ENCODE measurements at regions not wholly inside any gene's neighbourhood (a gene's known extent, or its start where the extent isn't known, plus 50 kb on each side); places are given as distances from the start of the nearest gene placed in this dataset.

DNA sequence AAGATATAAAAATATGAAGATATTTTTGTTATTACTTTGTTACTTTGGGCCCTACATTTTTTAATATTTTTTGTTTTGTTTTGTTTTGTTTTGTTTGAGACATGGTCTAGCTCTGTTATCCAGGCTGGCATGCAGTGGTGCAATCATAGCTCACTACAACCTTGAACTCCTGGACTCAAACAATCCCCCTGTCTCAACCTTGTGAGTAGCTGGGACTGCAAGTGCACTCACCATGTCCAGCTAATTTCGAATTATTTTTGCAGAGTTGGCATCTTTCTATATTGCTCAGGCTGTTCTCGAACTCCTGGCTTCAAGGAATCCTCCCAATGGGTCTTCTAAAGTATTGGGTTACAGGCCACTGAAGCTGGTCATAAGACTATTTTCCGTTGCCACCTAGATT lies 603.6 kb upstream of the PIK3C3 start:
- ATAC-seq (replicated peaks in 1 of 4) = no peak
- ChIA-PET CTCF (no interaction called here), POLR2A (interaction anchor here in 1 of 2 donors (1.2 kb wide), 1 partner anchor 9 kb away, joined by 3 read pairs; no protein-coding TSS in a partner anchor)
- no peaks in the 10 kb centered on the region for H3K27me3 Mint-ChIP-seq
- Histone ChIP-seq H3K4me1 (ENCODE audit: control insufficient read depth in 1 of 2, extremely low read depth in 1 of 2, insufficient read depth in 2 of 2, low read length in 2 of 2) (no peaks in the 10 kb centered on the region), H3K27me3 (replicated peaks in 1 of 2; ENCODE audit: control insufficient read depth in 2 of 2, extremely low read depth in 1 of 2, insufficient read depth in 2 of 2, low read length in 1 of 2) (no peaks in the 10 kb centered on the region), H3K9me3 (no peaks in the 10 kb centered on the region), H3K27ac (ENCODE audit: low read length) (no peak overlapping the region), H3K36me3 (ENCODE audit: control insufficient read depth in 2 of 2, extremely low read depth in 1 of 2, insufficient read depth in 1 of 2, low read length in 1 of 2) (no peaks in the 10 kb centered on the region), H3K4me3 (ENCODE audit: control insufficient read depth in 1 of 2, extremely low read depth in 1 of 2, low read length in 1 of 2) (no peak overlapping the region)
- 40% methylated on average over 2 of the region's 3 CpGs for WGBS (ENCODE audit: insufficient coverage)
- H3K27ac Mint-ChIP-seq = no peak overlapping the region
- H3K4me1 Mint-ChIP-seq = no peaks in the 10 kb centered on the region
- no peak for DNase-seq
- peaks cover 13 to 19% (median 17%) of the 10 kb centered on the region in 3 donors for H3K9me3 Mint-ChIP-seq
- H3K4me3 Mint-ChIP-seq = no peak overlapping the region
- no peaks in the 10 kb centered on the region for H3K36me3 Mint-ChIP-seq

DNA sequence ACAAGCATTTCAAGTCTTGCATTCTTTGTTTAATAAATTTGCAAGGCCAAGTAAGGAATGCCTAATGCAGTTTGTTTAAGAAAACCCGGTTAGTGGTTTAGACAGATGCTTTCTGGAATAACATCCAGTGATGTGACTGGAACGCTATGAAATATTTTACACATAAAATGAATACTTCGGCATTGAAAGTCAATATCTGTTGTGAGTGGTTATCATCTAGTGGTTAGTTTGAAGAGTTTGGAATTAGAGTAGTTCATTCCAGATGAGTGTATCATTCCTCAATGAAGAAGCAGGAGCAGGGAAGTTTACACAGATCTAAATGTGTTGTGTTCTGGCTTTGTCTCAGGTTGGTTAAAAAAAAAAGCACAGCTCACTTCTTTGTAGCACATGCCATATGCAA lies 608.0 kb upstream of the PIK3C3 start:
- no peak overlapping the region for H3K4me3 Mint-ChIP-seq
- WGBS (ENCODE audit: insufficient coverage) = no CpG with 5 or more reads among the region's 3 CpGs
- H3K4me1 Mint-ChIP-seq = no peaks in the 10 kb centered on the region
- ChIA-PET CTCF (no interaction called here), POLR2A (no interaction called here)
- H3K27ac ChIP-seq (ENCODE audit: low read length) = no peak overlapping the region
- H3K27me3 ChIP-seq (replicated peaks in 1 of 2; ENCODE audit: control insufficient read depth in 2 of 2, extremely low read depth in 1 of 2, insufficient read depth in 2 of 2, low read length in 1 of 2) = no peaks in the 10 kb centered on the region
- no peak overlapping the region for H3K4me3 ChIP-seq (ENCODE audit: control insufficient read depth in 1 of 2, extremely low read depth in 1 of 2, low read length in 1 of 2)
- no peaks in the 10 kb centered on the region for H3K27me3 Mint-ChIP-seq
- DNase-seq (no peak), ATAC-seq (replicated peaks in 1 of 4) (no peak)
- H3K36me3 ChIP-seq (ENCODE audit: control insufficient read depth in 2 of 2, extremely low read depth in 1 of 2, insufficient read depth in 1 of 2, low read length in 1 of 2) = no peaks in the 10 kb centered on the region
- no peak overlapping the region for H3K27ac Mint-ChIP-seq
- H3K9me3 ChIP-seq = no peaks in the 10 kb centered on the region
- H3K4me1 ChIP-seq (ENCODE audit: control insufficient read depth in 1 of 2, extremely low read depth in 1 of 2, insufficient read depth in 2 of 2, low read length in 2 of 2) = no peaks in the 10 kb centered on the region
- H3K9me3 Mint-ChIP-seq = peaks cover 14 to 24% (median 15%) of the 10 kb centered on the region in 3 donors
- H3K36me3 Mint-ChIP-seq = no peaks in the 10 kb centered on the region

DNA sequence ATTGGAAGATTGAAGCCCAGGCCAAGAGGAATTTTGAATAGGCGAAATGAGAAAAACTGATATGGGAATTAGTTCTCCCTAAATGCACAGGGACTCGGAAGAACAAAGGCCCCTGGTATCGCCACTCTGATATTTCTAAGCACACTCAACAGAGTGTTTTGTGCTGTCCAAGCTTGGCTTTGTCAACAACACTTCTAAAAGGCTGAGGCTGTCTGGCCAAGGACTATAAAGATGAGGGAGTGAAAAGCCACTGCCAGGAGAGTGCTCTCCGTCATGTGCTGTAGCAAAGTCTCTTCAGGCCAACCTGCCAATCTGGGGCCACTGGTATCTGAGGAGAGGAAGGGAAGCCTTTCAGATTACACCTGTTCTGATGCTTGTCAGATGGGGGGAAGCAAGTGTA lies 611.2 kb upstream of the PIK3C3 start:
- H3K36me3 Mint-ChIP-seq = no peaks in the 10 kb centered on the region
- CTCF ChIA-PET = no interaction called here
- H3K27me3 Mint-ChIP-seq = no peaks in the 10 kb centered on the region
- no peak for ATAC-seq (replicated peaks in 1 of 4)
- POLR2A ChIA-PET = no interaction called here
- H3K9me3 ChIP-seq = no peaks in the 10 kb centered on the region
- no peak overlapping the region for H3K27ac Mint-ChIP-seq
- no peaks in the 10 kb centered on the region for H3K4me1 ChIP-seq (ENCODE audit: control insufficient read depth in 1 of 2, extremely low read depth in 1 of 2, insufficient read depth in 2 of 2, low read length in 2 of 2)
- no peak overlapping the region for H3K27ac ChIP-seq (ENCODE audit: low read length)
- H3K4me3 ChIP-seq (ENCODE audit: control insufficient read depth in 1 of 2, extremely low read depth in 1 of 2, low read length in 1 of 2) = no peak overlapping the region
- no peaks in the 10 kb centered on the region for H3K4me1 Mint-ChIP-seq
- WGBS (ENCODE audit: insufficient coverage) = 100% methylated on average over 1 of the region's 4 CpGs
- H3K4me3 Mint-ChIP-seq = no peak overlapping the region
- peaks cover 23 to 26% (median 24%) of the 10 kb centered on the region in 3 donors for H3K9me3 Mint-ChIP-seq
- H3K27me3 ChIP-seq (replicated peaks in 1 of 2; ENCODE audit: control insufficient read depth in 2 of 2, extremely low read depth in 1 of 2, insufficient read depth in 2 of 2, low read length in 1 of 2) = no peaks in the 10 kb centered on the region
- H3K36me3 ChIP-seq (ENCODE audit: control insufficient read depth in 2 of 2, extremely low read depth in 1 of 2, insufficient read depth in 1 of 2, low read length in 1 of 2) = no peaks in the 10 kb centered on the region
- DNase-seq = no peak

DNA sequence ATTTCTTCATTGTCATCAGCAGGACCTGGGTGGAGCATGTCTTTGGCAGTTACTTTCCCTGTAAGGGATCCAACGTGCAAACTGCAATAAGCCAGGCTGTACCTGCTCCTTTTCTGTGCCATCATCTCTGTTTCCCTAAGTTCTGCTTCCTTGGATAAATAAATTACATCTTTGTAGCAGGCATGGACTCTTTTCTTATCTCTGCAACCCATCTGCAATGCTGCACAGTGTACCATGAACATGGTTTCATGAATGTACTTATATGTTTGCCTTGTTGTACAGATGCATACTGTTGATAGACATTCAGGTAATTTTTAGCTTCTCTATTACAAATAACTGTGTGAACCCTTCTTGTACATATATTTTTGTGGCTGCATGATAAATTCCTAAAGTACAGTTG lies 616.7 kb upstream of the PIK3C3 start:
- Mint-ChIP-seq H3K27me3 (no peaks in the 10 kb centered on the region), H3K4me1 (no peaks in the 10 kb centered on the region), H3K9me3 (peaks cover 9 to 24% (median 16%) of the 10 kb centered on the region in 3 donors), H3K36me3 (no peaks in the 10 kb centered on the region), H3K4me3 (no peak overlapping the region), H3K27ac (no peak overlapping the region)
- WGBS (ENCODE audit: insufficient coverage) = 20% methylated on average over 1 of the region's 1 CpG
- H3K4me1 ChIP-seq (ENCODE audit: control insufficient read depth in 1 of 2, extremely low read depth in 1 of 2, insufficient read depth in 2 of 2, low read length in 2 of 2) = no peaks in the 10 kb centered on the region
- H3K4me3 ChIP-seq (ENCODE audit: control insufficient read depth in 1 of 2, extremely low read depth in 1 of 2, low read length in 1 of 2) = no peak overlapping the region
- CTCF ChIA-PET = no interaction called here
- DNase-seq = no peak
- POLR2A ChIA-PET = no interaction called here
- H3K36me3 ChIP-seq (ENCODE audit: control insufficient read depth in 2 of 2, extremely low read depth in 1 of 2, insufficient read depth in 1 of 2, low read length in 1 of 2) = no peaks in the 10 kb centered on the region
- no peaks in the 10 kb centered on the region for H3K9me3 ChIP-seq
- H3K27ac ChIP-seq (ENCODE audit: low read length) = no peak overlapping the region
- no peaks in the 10 kb centered on the region for H3K27me3 ChIP-seq (replicated peaks in 1 of 2; ENCODE audit: control insufficient read depth in 2 of 2, extremely low read depth in 1 of 2, insufficient read depth in 2 of 2, low read length in 1 of 2)
- ATAC-seq (replicated peaks in 1 of 4) = no peak

DNA sequence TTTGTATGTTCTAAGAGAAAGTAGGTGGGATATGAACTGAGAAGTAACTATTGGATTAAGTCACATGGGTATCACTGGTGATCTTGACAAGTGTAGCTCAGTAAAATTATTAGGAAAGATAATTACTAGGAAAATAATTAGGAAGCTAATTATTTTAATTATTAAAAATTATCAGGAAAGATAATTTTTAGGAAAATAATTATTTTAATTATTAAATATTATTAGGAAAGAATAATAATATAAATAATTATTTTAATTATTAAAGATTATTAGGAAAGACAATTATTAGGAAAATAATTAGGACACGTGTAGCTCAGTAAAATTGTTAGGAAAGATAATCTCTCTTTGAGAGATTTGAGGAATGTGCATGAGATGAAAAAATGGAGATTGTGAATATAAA lies 623.4 kb upstream of the PIK3C3 start:
- ChIA-PET POLR2A (no interaction called here), CTCF (no interaction called here)
- DNase-seq = no peak
- no peak overlapping the region for H3K27ac Mint-ChIP-seq
- H3K36me3 Mint-ChIP-seq = no peaks in the 10 kb centered on the region
- H3K4me3 ChIP-seq (ENCODE audit: control insufficient read depth in 1 of 2, extremely low read depth in 1 of 2, low read length in 1 of 2) = no peak overlapping the region
- peaks cover 6 to 16% (median 15%) of the 10 kb centered on the region in 3 donors for H3K9me3 Mint-ChIP-seq
- no peaks in the 10 kb centered on the region for H3K27me3 ChIP-seq (replicated peaks in 1 of 2; ENCODE audit: control insufficient read depth in 2 of 2, extremely low read depth in 1 of 2, insufficient read depth in 2 of 2, low read length in 1 of 2)
- no peaks in the 10 kb centered on the region for H3K36me3 ChIP-seq (ENCODE audit: control insufficient read depth in 2 of 2, extremely low read depth in 1 of 2, insufficient read depth in 1 of 2, low read length in 1 of 2)
- H3K4me3 Mint-ChIP-seq = no peak overlapping the region
- WGBS (ENCODE audit: insufficient coverage) = no CpG with 5 or more reads among the region's 1 CpG
- no peaks in the 10 kb centered on the region for H3K9me3 ChIP-seq
- ATAC-seq (replicated peaks in 1 of 4) = no peak
- H3K4me1 Mint-ChIP-seq = no peaks in the 10 kb centered on the region
- no peaks in the 10 kb centered on the region for H3K4me1 ChIP-seq (ENCODE audit: control insufficient read depth in 1 of 2, extremely low read depth in 1 of 2, insufficient read depth in 2 of 2, low read length in 2 of 2)
- no peaks in the 10 kb centered on the region for H3K27me3 Mint-ChIP-seq
- no peak overlapping the region for H3K27ac ChIP-seq (ENCODE audit: low read length)

DNA sequence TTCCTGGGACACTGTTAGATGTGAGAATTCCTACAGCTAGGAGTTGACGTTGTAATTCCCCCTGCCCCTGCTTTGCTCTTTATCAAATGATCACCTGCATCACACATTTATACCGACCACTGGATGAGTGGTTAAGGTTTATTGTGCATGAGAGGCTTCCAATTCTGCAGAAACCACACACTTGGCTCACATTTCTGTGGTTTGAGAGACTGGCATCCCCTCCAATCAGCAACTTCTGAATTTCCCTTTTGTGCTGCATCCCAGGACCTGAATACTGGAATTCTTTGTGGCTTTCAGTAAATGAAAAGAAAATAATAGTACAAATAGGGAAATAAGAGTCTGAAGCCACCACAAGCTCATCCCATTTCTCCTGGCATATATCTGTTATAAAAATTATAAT lies 628.7 kb upstream of the PIK3C3 start:
- DNase-seq = no peak
- no peak overlapping the region for H3K27ac Mint-ChIP-seq
- no peak for ATAC-seq (replicated peaks in 1 of 4)
- no peak overlapping the region for H3K27ac ChIP-seq (ENCODE audit: low read length)
- CTCF ChIA-PET = interaction anchor here in 1 of 2 donors (0.6 kb wide), 1 partner anchor 15 kb away, joined by 3 read pairs; no protein-coding TSS in a partner anchor
- H3K4me3 ChIP-seq (ENCODE audit: control insufficient read depth in 1 of 2, extremely low read depth in 1 of 2, low read length in 1 of 2) = no peak overlapping the region
- no peaks in the 10 kb centered on the region for H3K4me1 Mint-ChIP-seq
- H3K4me3 Mint-ChIP-seq = no peak overlapping the region
- POLR2A ChIA-PET = no interaction called here
- no CpG with 5 or more reads among the region's 2 CpGs for WGBS (ENCODE audit: insufficient coverage)
- no peaks in the 10 kb centered on the region for H3K9me3 ChIP-seq
- H3K9me3 Mint-ChIP-seq = peaks cover 17 to 32% (median 20%) of the 10 kb centered on the region in 3 donors
- H3K36me3 Mint-ChIP-seq = no peaks in the 10 kb centered on the region
- H3K27me3 Mint-ChIP-seq = no peaks in the 10 kb centered on the region
- no peaks in the 10 kb centered on the region for H3K36me3 ChIP-seq (ENCODE audit: control insufficient read depth in 2 of 2, extremely low read depth in 1 of 2, insufficient read depth in 1 of 2, low read length in 1 of 2)
- H3K27me3 ChIP-seq (replicated peaks in 1 of 2; ENCODE audit: control insufficient read depth in 2 of 2, extremely low read depth in 1 of 2, insufficient read depth in 2 of 2, low read length in 1 of 2) = no peaks in the 10 kb centered on the region
- H3K4me1 ChIP-seq (ENCODE audit: control insufficient read depth in 1 of 2, extremely low read depth in 1 of 2, insufficient read depth in 2 of 2, low read length in 2 of 2) = no peaks in the 10 kb centered on the region

DNA sequence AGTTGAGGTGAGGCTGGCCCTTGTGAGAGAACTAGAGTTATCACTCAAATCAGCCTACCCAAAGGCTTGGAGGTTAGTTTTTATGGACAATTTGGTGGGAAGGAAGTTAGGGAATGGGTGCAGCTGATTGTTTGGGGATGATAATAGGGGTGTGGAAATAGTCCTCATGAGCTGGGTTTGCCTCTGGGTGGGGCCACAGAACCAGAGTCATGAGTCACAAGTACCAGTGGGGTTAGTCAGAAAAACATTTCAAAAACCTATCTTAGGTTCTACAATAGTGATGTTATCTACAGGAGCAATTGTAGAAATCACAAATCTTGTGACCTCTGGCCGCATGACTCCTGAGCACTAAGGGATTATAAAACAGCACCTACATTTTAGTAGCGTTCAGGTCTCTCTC lies 630.1 kb upstream of the PIK3C3 start:
- Mint-ChIP-seq H3K4me3 (no peak overlapping the region), H3K9me3 (peaks cover 14 to 34% (median 17%) of the 10 kb centered on the region in 3 donors), H3K27me3 (no peaks in the 10 kb centered on the region), H3K4me1 (no peaks in the 10 kb centered on the region), H3K36me3 (no peaks in the 10 kb centered on the region), H3K27ac (no peak overlapping the region)
- H3K36me3 ChIP-seq (ENCODE audit: control insufficient read depth in 2 of 2, extremely low read depth in 1 of 2, insufficient read depth in 1 of 2, low read length in 1 of 2) = no peaks in the 10 kb centered on the region
- no peaks in the 10 kb centered on the region for H3K9me3 ChIP-seq
- DNase-seq (no peak), ATAC-seq (replicated peaks in 1 of 4) (no peak)
- H3K4me1 ChIP-seq (ENCODE audit: control insufficient read depth in 1 of 2, extremely low read depth in 1 of 2, insufficient read depth in 2 of 2, low read length in 2 of 2) = no peaks in the 10 kb centered on the region
- no peaks in the 10 kb centered on the region for H3K27me3 ChIP-seq (replicated peaks in 1 of 2; ENCODE audit: control insufficient read depth in 2 of 2, extremely low read depth in 1 of 2, insufficient read depth in 2 of 2, low read length in 1 of 2)
- H3K4me3 ChIP-seq (ENCODE audit: control insufficient read depth in 1 of 2, extremely low read depth in 1 of 2, low read length in 1 of 2) = no peak overlapping the region
- H3K27ac ChIP-seq (ENCODE audit: low read length) = no peak overlapping the region
- POLR2A ChIA-PET = no interaction called here
- no CpG with 5 or more reads among the region's 2 CpGs for WGBS (ENCODE audit: insufficient coverage)
- CTCF ChIA-PET = no interaction called here

Measured in T-cell (primary cell).